K562 (cell line): ENCODE measurements at regions not wholly inside any gene's neighbourhood (a gene's known extent, or its start where the extent isn't known, plus 50 kb on each side); places are given as distances from the start of the nearest gene placed in this dataset.

Experiments
- GTF2A2 ChIP-seq: IDR thresholded peaks from 2 replicates; pipeline ENCODE4 v1.6.1; 2016; ENCODE audit warnings: mild to moderate bottlenecking, missing genetic modification characterization, missing compliant biosample characterization
- IFI16 ChIP-seq: fragments of 250-450 bp; sonication (Bioruptor Pico); IDR thresholded peaks from 2 replicates; pipeline ENCODE4 v2.1.2; 2022; ENCODE audit warnings: mild to moderate bottlenecking, inconsistent platforms
- KAT2B ChIP-seq: IDR thresholded peaks from one replicate; pipeline ENCODE4 v1.6.1; 2012; ENCODE audit warnings: low read depth, mild to moderate bottlenecking, control low read depth, inconsistent platforms, low read length, moderate library complexity
- NRF1 ChIP-seq, 2 experiments: fragments of 450-650 bp; IDR thresholded peaks in 1 of 2; conservative IDR thresholded peaks in 1 of 2; 2 replicates each; pipeline ENCODE4 v1.6.1; 2014; ENCODE audit warnings: mild to moderate bottlenecking in 2 of 2
- TAF1 ChIP-seq: IDR thresholded peaks from 2 replicates; pipeline ENCODE4 v1.6.1; 2011; ENCODE audit warnings: mild to moderate bottlenecking, low read length, moderate library complexity; ENCODE audit not compliant: insufficient read depth, control insufficient read depth, severe bottlenecking; ENCODE audit errors: extremely low read depth
- ZNF644 ChIP-seq: fragments of 200-800 bp; sonication (Bioruptor generic); IDR thresholded peaks from 2 replicates; pipeline ENCODE4 v1.6.1; 2016; ENCODE audit warnings: low read depth, missing genetic modification characterization, missing compliant biosample characterization
- TF ChIP-seq, protein P1 (sequence below): fragments of 450-650 bp; IDR thresholded peaks from 2 replicates; pipeline ENCODE4 v1.6.1; 2016; ENCODE audit warnings: missing biosample characterization, missing genetic modification characterization
- TF ChIP-seq, protein P2 (sequence below): sonication (generic); formaldehyde crosslinking; IDR thresholded peaks from 2 replicates; pipeline ENCODE4 v1.8.0; 2023; ENCODE audit warnings: missing genetic modification reagents, mild to moderate bottlenecking, borderline replicate concordance

DNA sequence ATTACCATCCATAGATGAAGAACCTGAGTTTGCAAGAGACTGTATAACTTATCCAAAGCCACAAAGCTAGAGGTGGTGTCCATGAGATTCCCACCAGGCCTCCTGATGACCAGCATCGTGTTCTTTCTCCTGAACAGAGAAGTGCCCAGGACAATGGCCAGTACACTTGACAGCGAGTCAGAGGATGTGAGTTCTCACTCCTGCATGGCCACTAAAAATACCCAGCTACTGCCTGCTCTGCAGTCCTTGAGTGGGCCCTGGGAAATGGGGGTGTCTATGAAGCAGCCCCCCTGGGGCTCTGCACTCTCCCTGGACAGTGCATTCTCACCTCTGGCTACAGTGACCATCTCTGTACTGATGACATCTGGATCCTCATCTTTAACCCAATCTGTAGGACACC lies 201.2 kb downstream of the RPLP1 start (continued):
- TF ChIP-seq GTF2A2 (tag) (no peak), TAF1 (no peak), IFI16 (CRISPR knock-in tag) (no peak), KAT2B (no peak), NRF1 (conservative IDR thresholded peaks at IDR 0.05 in 1 of 2, IDR thresholded peaks at IDR 0.05 in 1 of 2) (no peak), ZNF644 (tag) (no peak)
- TF ChIP-seq, protein P1, sequence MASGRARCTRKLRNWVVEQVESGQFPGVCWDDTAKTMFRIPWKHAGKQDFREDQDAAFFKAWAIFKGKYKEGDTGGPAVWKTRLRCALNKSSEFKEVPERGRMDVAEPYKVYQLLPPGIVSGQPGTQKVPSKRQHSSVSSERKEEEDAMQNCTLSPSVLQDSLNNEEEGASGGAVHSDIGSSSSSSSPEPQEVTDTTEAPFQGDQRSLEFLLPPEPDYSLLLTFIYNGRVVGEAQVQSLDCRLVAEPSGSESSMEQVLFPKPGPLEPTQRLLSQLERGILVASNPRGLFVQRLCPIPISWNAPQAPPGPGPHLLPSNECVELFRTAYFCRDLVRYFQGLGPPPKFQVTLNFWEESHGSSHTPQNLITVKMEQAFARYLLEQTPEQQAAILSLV (tag) = no peak
- TF ChIP-seq, protein P2, sequence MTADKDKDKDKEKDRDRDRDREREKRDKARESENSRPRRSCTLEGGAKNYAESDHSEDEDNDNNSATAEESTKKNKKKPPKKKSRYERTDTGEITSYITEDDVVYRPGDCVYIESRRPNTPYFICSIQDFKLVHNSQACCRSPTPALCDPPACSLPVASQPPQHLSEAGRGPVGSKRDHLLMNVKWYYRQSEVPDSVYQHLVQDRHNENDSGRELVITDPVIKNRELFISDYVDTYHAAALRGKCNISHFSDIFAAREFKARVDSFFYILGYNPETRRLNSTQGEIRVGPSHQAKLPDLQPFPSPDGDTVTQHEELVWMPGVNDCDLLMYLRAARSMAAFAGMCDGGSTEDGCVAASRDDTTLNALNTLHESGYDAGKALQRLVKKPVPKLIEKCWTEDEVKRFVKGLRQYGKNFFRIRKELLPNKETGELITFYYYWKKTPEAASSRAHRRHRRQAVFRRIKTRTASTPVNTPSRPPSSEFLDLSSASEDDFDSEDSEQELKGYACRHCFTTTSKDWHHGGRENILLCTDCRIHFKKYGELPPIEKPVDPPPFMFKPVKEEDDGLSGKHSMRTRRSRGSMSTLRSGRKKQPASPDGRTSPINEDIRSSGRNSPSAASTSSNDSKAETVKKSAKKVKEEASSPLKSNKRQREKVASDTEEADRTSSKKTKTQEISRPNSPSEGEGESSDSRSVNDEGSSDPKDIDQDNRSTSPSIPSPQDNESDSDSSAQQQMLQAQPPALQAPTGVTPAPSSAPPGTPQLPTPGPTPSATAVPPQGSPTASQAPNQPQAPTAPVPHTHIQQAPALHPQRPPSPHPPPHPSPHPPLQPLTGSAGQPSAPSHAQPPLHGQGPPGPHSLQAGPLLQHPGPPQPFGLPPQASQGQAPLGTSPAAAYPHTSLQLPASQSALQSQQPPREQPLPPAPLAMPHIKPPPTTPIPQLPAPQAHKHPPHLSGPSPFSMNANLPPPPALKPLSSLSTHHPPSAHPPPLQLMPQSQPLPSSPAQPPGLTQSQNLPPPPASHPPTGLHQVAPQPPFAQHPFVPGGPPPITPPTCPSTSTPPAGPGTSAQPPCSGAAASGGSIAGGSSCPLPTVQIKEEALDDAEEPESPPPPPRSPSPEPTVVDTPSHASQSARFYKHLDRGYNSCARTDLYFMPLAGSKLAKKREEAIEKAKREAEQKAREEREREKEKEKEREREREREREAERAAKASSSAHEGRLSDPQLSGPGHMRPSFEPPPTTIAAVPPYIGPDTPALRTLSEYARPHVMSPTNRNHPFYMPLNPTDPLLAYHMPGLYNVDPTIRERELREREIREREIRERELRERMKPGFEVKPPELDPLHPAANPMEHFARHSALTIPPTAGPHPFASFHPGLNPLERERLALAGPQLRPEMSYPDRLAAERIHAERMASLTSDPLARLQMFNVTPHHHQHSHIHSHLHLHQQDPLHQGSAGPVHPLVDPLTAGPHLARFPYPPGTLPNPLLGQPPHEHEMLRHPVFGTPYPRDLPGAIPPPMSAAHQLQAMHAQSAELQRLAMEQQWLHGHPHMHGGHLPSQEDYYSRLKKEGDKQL (CRISPR knock-in tag) = no peak
